MV-4-11 (cell line): ENCODE measurements at regions not wholly inside any gene's neighbourhood (a gene's known extent, or its start where the extent isn't known, plus 50 kb on each side); places are given as distances from the start of the nearest gene placed in this dataset.

ENCODE experiments used
- DNase-seq: peaks from one replicate; lab custom pipeline; 2025; lab: John Stamatoyannopoulos, UW

GRCh38 chr1:90139837-90140236 lies 144.9 kb downstream of the ZNF326 start:
- DNase-seq, result no peak

- DNase-seq, result no peak
Measured at GRCh38 chr1:90135286-90135685, 140.4 kb downstream of the ZNF326 start.

DNA sequence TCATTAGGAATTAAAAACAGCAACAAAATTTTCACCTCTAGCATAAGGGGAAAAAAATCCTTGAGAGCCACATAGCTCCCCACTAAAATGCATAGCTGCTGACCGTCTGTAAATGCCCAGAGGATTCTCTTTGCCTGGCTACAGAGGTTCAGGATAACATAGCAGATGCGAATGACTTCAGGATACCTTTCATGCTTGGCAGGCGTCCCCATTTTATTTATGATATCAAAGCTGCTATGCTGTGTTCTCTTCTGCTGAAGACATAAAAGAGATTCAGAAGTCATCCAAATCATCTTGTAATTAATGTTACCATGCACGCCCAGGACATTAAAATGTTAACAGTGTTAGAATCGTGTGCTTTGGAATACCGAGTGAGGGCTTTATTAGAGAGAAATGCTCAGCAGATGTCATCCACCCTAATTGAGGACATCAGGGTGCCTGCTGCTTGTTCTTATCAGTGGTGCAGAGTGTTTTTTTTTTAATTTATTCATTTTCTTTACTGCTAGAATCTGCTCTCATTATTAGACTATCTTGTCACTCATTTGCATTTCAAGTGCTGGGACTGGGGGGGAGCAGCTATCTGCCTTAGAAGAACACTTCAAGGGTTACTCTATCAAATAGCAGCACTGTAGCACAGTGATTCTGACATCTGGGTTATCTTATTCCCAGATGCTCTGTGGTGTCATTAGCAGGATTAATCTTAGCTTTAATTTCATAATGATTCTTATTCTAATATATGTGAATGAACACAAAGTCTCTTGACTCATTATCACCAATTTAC lies 139.5 kb downstream of the ZNF326 start:
- no peak for DNase-seq

DNA sequence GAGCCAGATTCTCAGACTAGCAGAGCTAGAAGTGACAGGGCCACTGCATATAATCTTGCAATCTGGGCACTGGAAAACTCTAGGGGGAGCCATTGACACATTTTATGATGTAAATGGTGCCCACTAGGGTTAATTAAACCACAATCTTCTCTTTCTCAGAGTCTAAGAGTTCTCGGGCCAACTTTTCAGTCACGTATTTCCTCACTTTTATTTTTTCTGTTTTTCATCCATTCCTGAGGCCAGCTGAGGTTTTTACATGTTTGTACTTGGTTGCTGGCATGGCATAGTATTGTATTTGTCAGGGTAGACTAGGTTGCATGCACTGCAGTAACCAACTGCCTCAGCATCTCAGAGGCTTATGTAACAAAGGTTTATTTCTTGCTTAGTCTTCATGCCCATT lies 138.2 kb downstream of the ZNF326 start:
- peak; percentile 20 for DNase-seq

DNA sequence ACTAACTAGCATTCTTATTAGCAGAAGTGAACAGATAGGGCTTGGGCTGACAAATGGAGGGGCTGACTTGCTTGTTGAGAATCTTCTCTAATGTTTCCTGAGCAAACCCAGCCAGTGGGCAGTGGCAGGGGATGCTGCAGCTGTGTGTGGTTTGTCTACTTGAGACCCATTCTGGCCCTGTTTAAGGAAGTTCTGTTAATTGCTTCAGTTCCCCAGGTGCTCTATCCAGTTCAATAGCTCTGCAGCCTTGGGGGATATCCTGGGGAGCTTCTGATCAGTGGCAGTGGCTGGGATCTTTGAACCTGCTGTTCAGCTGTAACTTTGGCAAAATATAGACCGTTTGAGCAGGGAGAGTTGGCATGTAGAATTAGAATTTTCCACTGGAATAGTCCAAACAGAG lies 137.4 kb downstream of the ZNF326 start:
- no peak for DNase-seq

GRCh38 chr1:90127288-90127953 lies 132.5 kb downstream of the ZNF326 start:
- DNase-seq, result no peak

GRCh38 chr1:90126834-90127233 lies 131.9 kb downstream of the ZNF326 start:
- DNase-seq, result no peak

DNA sequence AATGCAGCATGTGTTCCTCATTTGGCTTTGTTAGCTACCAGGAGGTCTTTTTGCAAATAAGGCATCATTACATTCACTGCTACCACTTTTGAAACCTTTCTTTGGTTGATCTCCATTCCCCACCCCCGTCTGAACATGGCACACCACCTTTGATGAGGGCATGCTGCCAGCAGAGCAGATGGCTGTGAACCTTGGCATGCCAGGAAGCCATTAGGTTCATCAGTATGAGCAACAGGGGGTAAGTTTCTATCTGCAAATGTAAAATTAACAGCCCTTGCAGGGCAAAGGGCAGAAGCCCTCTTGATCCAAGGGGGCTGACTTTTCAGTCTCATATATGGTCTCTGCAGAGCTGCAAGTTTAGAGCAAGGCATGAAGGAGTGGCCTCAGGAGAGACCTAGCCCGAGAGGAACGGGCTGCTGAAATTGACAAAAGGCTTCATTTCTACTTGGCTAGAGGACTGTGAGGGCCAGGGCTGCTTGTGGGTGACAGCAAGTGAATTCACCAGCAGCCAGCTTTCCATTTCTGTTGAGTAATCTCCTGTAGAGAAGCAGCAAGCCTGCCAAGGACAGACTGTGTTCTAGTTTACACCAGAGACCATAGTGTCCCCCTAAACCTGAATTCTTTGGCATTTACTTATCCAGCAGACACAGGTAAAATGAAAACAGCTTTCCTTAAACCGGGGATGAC lies 127.9 kb downstream of the ZNF326 start:
- DNase-seq, result no peak

DNA sequence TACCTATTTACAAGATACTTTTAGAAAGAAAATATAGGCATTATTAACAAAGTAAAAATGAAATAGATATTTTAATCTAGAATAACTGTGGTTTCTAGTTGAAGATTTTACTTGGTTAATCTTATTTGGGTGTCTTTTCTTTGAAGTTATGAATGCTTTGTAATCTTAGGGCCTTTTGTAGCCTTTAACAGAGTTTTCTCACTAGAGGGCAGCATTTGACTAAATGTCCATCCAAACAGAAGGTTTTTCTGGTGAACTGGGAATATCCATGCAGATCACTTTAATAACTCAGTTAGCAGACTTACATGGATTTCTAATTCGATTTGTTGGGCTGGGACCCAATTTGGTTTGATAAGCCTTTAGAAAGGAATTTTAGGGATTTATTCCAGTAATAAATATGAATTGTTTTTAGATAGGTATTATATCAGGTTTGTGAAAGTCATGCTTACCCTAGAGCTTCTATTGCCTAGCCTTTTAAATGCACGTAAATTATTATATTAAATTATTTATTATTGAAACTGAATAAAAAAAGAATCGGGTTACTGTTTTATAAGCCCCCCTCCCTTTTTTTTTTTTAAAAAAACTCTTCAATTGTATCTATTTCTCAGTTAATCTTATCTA lies 119.7 kb downstream of the ZNF326 start:
- peak; percentile 24 for DNase-seq

DNA sequence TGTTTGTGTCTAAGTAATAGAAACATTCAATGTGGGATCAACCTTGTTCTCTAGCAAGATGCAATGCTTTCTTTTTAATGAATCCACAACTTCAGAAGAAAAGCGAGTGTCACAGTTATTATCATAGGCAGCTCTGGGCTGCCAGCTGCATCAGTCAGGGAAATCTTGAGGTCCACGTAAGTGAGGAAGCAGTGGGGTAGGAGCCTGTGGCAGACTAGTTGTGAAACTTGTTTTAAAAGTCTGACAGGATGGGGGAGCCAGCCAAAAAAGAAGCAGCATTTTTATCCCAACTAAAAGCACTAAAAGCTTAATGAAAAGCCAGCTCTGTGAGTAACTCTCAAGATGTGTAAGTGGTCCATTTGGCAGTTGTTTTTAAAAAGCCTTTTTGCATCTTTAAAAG lies 113.1 kb downstream of the ZNF326 start:
- DNase-seq, result no peak

DNA sequence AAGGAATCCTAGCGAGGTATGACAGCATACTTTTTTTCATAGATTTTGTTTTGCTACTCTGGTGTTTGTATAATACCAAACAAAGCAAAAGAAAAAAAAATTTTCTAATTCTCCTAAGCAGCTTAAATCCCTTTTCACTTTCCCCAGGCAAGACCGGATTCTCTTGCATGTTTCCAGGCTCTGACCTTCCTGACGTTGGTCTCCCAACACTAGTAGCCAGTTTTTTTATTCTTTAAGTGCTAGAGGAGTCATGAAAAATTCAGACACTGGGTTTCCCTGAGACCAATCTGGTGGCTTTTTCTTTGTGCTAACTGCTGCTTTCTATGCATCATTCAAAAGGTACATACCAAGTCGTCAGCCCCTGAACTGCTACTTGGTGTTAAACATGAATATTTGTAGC lies 111.4 kb downstream of the ZNF326 start:
- no peak for DNase-seq

DNA sequence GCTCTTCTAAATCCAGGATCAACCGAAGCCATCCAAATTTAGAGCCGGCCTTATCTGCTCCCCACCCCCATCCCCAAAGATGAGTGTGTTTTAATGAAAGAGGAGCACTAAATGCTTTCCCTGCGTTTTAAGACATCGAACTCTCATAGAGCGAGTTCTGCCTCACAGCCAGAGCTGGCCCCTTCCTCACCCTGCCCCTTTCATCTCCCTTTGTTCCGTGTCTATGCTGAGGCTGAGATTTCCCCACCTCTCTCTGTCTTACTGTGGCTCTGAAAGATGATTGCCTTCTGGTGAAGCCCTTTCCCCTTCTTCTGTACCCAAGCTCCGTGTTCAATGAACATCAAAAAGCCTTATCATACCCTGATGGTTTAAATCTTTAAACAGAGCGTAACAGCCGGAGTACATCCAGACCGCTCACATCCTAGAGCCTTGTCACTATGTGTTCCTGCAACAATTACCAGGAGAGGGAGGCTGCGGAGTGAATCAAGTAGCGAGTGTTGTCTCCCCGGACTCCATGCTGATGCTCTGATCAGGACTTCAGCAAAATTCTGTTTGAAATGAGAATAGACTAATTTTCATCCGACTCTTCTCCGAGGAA lies 110.1 kb downstream of the ZNF326 start:
- no peak for DNase-seq

DNA sequence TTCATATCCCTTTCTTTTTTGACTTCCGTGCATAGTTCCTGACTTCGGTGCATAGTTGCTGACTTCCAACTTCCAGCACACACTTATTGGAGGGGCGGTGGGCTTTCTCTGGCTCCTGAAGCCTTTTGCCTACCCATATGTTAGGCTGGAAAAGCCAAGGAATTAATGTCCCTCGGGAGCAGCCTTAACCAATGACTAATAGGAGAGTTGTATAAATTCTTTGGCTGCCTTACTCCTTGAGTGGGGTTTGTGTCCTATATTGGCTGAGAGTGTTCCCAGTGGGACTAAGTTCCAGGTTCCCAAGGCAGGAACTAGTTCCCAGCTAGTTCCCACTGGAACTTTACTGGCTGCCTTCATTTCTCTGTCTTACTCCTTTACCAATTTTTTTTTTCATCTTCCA lies 105.7 kb downstream of the ZNF326 start:
- no peak for DNase-seq

DNA sequence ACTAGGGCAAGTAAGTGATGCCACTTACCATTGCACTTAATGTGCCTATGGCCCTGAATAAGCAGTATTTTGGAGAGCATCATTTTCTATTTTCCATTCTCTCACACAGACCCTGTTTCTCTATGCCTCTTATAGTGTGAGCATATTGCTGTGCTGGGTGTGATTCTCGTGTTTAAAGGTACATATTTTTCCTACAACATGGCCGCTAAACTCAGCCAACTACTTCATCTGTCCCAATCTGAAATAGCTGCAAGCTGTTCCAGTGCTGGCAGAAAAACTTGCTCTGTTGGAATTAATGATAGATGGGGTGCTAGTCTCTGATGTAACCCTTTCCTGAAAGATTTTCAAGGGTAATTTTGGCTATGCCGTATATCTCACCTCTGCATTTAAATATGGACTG lies 97.5 kb downstream of the ZNF326 start:
- no peak for DNase-seq
